Calu3 (cell line): ENCODE measurements at regions not wholly inside any gene's neighbourhood (a gene's known extent, or its start where the extent isn't known, plus 50 kb on each side); places are given as distances from the start of the nearest gene placed in this dataset.

Experiments
- BruUV-seq: library from RNA; stranded (reverse); fragments of 400-500 nt; replicated peaks from 2 replicates; lab custom pipeline; 2021; lab: Mats Ljungman, UMichigan
- CTCF ChIA-PET: fragments of 300-600 bp; sonication (Branson Sonifier 250); formaldehyde crosslinking; loops from one replicate; lab custom pipeline; 2022; ENCODE audit warnings: antibody characterized with exemption; lab: Charles Lee
- DNase-seq: peaks from one replicate; pipeline ENCODE4 v3.0.0; 2022
- H3K27ac Mint-ChIP-seq: one replicate; pipeline ENCODE4 v1.8.0; 2022; ENCODE audit warnings: mixed read lengths; ENCODE audit not compliant: unreplicated experiment
- H3K27me3 Mint-ChIP-seq: one replicate; pipeline ENCODE4 v1.8.0; 2022; ENCODE audit warnings: mixed read lengths; ENCODE audit not compliant: unreplicated experiment
- H3K36me3 Mint-ChIP-seq: one replicate; pipeline ENCODE4 v1.8.0; 2022; ENCODE audit warnings: mild to moderate bottlenecking, moderate library complexity, mixed read lengths; ENCODE audit not compliant: insufficient read depth, unreplicated experiment
- H3K4me1 Mint-ChIP-seq: one replicate; pipeline ENCODE4 v1.8.0; 2022; ENCODE audit warnings: mild to moderate bottlenecking, low read depth, mixed read lengths; ENCODE audit not compliant: unreplicated experiment
- H3K4me3 Mint-ChIP-seq: one replicate; pipeline ENCODE4 v1.8.0; 2022; ENCODE audit warnings: mild to moderate bottlenecking, low read depth, moderate library complexity, mixed read lengths; ENCODE audit not compliant: unreplicated experiment
- H3K9me3 Mint-ChIP-seq: one replicate; pipeline ENCODE4 v1.8.0; 2022; ENCODE audit warnings: low read depth, mixed read lengths; ENCODE audit not compliant: unreplicated experiment
- intact Hi-C: fragments of 100-400 bp; cut with micrococcal nuclease; formaldehyde crosslinking; loops from one replicate; pipeline ENCODE4 v1.10.0; 2022; ENCODE audit not compliant: unreplicated experiment
- TF ChIP-seq, protein P1 (sequence below): fragments of 200-600 bp; IDR thresholded peaks from one replicate; pipeline ENCODE4 v1.8.0; 2022; ENCODE audit warnings: antibody characterized with exemption; ENCODE audit not compliant: unreplicated experiment

DNA sequence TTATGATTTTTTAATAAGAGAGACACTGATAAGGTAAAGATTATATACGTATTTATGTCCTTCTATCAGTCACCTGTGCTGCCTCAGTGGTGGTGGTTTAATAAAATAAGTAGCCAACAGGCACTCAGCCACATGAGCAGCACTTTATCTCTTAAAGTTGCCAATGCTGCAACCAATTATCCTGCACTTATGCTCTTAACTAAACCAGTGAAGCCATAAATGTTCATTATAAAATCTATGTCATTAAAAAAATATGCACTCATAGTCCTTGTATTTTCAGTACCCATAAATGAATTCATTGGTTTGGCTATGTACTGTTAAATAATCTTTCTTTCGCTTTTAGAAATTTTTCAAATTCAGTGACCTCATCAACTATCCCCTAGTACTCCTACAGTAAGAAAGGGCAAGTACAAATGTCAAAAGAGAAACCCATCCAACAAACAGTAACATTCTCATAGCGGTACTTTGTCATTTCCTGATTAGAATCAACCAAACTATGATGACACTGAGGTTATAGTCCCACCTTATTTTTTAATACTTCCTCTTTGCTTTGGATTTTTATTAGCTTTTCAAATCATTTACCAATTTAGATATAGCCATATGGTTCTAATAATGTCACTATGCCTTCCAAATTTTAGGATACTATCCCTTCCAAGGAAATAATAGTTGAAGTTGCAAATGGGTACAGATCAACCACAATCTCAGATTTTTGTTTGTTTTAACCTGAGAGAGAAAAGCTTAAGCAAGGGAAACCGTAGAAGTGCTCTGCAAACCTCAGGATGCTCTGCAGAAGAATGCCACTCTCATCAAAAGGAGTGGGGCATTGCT, 190.9 kb downstream of the KLF12 start:
- TF ChIP-seq, protein P1, sequence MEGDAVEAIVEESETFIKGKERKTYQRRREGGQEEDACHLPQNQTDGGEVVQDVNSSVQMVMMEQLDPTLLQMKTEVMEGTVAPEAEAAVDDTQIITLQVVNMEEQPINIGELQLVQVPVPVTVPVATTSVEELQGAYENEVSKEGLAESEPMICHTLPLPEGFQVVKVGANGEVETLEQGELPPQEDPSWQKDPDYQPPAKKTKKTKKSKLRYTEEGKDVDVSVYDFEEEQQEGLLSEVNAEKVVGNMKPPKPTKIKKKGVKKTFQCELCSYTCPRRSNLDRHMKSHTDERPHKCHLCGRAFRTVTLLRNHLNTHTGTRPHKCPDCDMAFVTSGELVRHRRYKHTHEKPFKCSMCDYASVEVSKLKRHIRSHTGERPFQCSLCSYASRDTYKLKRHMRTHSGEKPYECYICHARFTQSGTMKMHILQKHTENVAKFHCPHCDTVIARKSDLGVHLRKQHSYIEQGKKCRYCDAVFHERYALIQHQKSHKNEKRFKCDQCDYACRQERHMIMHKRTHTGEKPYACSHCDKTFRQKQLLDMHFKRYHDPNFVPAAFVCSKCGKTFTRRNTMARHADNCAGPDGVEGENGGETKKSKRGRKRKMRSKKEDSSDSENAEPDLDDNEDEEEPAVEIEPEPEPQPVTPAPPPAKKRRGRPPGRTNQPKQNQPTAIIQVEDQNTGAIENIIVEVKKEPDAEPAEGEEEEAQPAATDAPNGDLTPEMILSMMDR, result no peak
- no peak for DNase-seq
- no peaks in the 10 kb centered on the region for H3K36me3 Mint-ChIP-seq
- no TSS peak for BruUV-seq
- no peaks in the 10 kb centered on the region for H3K27me3 Mint-ChIP-seq
- H3K27ac Mint-ChIP-seq, result no peak overlapping the region
- intact Hi-C loops, result no loop called here
- H3K4me3 Mint-ChIP-seq, result no peak overlapping the region
- CTCF ChIA-PET, result no interaction called here
- no peaks in the 10 kb centered on the region for H3K4me1 Mint-ChIP-seq
- H3K9me3 Mint-ChIP-seq, result no peaks in the 10 kb centered on the region

DNA sequence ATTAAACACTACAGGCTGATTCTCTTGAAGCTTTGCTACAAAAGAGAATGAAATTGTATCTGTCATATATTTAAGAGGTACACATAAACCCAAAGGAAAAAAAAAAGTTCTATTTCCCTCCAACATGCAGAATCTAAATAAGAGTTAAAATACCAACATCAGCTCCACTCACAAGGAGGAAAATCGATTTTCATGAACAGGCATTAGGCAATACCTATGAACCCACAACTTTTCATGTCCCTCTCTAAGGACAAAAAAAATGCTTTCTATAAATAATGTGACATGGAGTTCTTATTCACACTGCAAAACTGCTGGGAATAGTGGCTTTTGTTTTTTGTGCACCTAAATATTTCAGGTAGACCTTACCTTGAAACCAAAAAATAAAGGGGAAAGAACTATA, 192.5 kb downstream of the KLF12 start:
- TF ChIP-seq, protein P1, result no peak
- Mint-ChIP-seq H3K36me3 (no peaks in the 10 kb centered on the region), H3K27ac (no peak overlapping the region), H3K4me3 (no peak overlapping the region), H3K9me3 (no peaks in the 10 kb centered on the region), H3K4me1 (no peaks in the 10 kb centered on the region), H3K27me3 (no peaks in the 10 kb centered on the region)
- CTCF ChIA-PET, result interaction anchor here (0.5 kb wide), 1 partner anchor 246 kb away, joined by 4 read pairs; no protein-coding TSS in a partner anchor
- no TSS peak for BruUV-seq
- intact Hi-C loops, result no loop called here
- no peak for DNase-seq

DNA sequence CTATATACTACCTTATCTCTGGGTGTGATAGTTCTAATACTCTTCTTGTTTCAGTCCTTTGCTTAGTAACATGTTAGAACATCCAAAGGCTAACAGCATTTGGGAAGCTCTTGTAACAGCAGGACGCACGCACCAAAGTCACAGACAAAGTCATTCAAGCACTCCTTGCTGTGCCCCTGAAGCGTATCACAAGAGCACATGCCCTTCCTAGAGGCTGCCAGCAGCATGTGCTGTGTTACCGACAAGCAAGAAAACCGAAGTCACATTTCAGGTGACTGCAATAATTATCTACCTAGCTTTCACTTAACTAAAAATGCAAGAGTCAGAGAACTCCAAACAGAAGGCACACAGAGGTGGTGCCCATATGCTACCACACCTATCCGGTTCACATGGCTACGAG, 194.1 kb downstream of the KLF12 start:
- Mint-ChIP-seq H3K27ac (no peak overlapping the region), H3K4me1 (no peaks in the 10 kb centered on the region), H3K9me3 (no peaks in the 10 kb centered on the region), H3K27me3 (no peaks in the 10 kb centered on the region), H3K36me3 (no peaks in the 10 kb centered on the region), H3K4me3 (no peak overlapping the region)
- CTCF ChIA-PET, result no interaction called here
- DNase-seq, result no peak
- no TSS peak for BruUV-seq
- TF ChIP-seq, protein P1, result no peak
- intact Hi-C loops, result no loop called here

DNA sequence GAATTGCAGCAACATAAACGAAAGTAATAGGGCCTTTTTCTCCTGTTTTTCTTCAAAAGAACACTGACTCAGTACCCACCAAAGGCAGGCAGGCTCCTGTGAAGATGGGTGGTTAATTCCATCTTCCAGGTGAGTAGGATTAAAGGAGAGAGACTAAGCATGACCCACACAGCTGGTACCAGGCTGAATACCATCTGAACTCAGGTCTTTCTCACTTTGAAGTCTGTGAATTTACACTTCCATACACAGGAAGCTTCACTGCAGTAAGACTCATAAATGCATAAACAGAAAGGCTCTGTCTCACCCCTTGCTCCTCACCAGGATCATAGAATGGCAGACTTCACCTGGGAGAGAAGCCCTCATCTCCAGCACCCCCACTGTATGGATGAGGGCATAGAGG, 194.6 kb downstream of the KLF12 start:
- Mint-ChIP-seq H3K4me3 (no peak overlapping the region), H3K27ac (no peak overlapping the region), H3K27me3 (no peaks in the 10 kb centered on the region), H3K36me3 (no peaks in the 10 kb centered on the region), H3K4me1 (no peaks in the 10 kb centered on the region), H3K9me3 (no peaks in the 10 kb centered on the region)
- CTCF ChIA-PET, result interaction anchor here (0.6 kb wide), 1 partner anchor 155 kb away, joined by 5 read pairs; no protein-coding TSS in a partner anchor
- no TSS peak for BruUV-seq
- TF ChIP-seq, protein P1, result no peak
- intact Hi-C loops, result no loop called here
- DNase-seq, result no peak
